Activated CD8-positive, alpha-beta T cell treated with anti-CD3 and anti-CD28 coated beads for 36 hours (primary cell): ENCODE measurements at regions not wholly inside any gene's neighbourhood (a gene's known extent, or its start where the extent isn't known, plus 50 kb on each side); places are given as distances from the start of the nearest gene placed in this dataset.
"Not testable (repeated sequence)": the region's sequence is repeated elsewhere in the genome, so short reads cannot be mapped to it uniquely, and the experiment has no call there.

Experiments
- ATAC-seq: fragments of 200-7000 bp; cut with Tn5 transposase; one replicate; pipeline ENCODE4 v1.10.0; 2021; ENCODE audit warnings: mild to moderate bottlenecking, moderate library complexity
- CTCF ChIA-PET: fragments of 350-600 bp; sonication (Branson Sonifier 250); formaldehyde crosslinking; loops from one replicate; lab custom pipeline; 2021; ENCODE audit warnings: antibody characterized with exemption; lab: Charles Lee
- POLR2A ChIA-PET: fragments of 350-600 bp; sonication (Branson Sonifier 250); formaldehyde crosslinking; loops from one replicate; lab custom pipeline; 2021; ENCODE audit warnings: antibody characterized with exemption; lab: Charles Lee
- DNase-seq: peaks from one replicate; pipeline ENCODE4 v3.0.0-alpha.2; 2020
- H3K27ac Mint-ChIP-seq: one replicate; pipeline ENCODE4 v1.8.0; 2021; ENCODE audit warnings: mild to moderate bottlenecking, mixed read lengths
- H3K27me3 Mint-ChIP-seq: one replicate; pipeline ENCODE4 v1.8.0; 2021; ENCODE audit warnings: mixed read lengths
- H3K36me3 Mint-ChIP-seq: one replicate; pipeline ENCODE4 v1.8.0; 2021; ENCODE audit warnings: low read depth, mixed read lengths
- H3K4me1 Mint-ChIP-seq: one replicate; pipeline ENCODE4 v1.8.0; 2021; ENCODE audit warnings: low read depth, mixed read lengths
- H3K4me3 Mint-ChIP-seq: one replicate; pipeline ENCODE4 v1.8.0; 2021; ENCODE audit warnings: mild to moderate bottlenecking, moderate library complexity, mixed read lengths
- H3K9me3 Mint-ChIP-seq: one replicate; pipeline ENCODE4 v1.8.0; 2021; ENCODE audit warnings: mixed read lengths
- CTCF ChIP-seq: fragments of 200-600 bp; IDR thresholded peaks from one replicate; pipeline ENCODE4 v1.8.0; 2022; ENCODE audit warnings: antibody characterized with exemption, mild to moderate bottlenecking
- intact Hi-C: fragments of 100-400 bp; cut with micrococcal nuclease; formaldehyde crosslinking; loops from one replicate; pipeline ENCODE4 v1.10.0; 2022

- CTCF ChIA-PET, result no interaction called here
- Mint-ChIP-seq H3K4me3 (no peak overlapping the region), H3K9me3 (no peaks in the 10 kb centered on the region), H3K27me3 (no peaks in the 10 kb centered on the region), H3K36me3 (no peaks in the 10 kb centered on the region), H3K27ac (no peak overlapping the region), H3K4me1 (peaks cover 26% of the 10 kb centered on the region)
- ATAC-seq, result no peak
- DNase-seq, result no peak
- intact Hi-C loops, result no loop called here
- TF ChIP-seq CTCF, result no peak
- POLR2A ChIA-PET, result no interaction called here
These were observed 102.3 kb downstream of the ZFY start for GRCh38 chrY:3037471-3037870.

DNA sequence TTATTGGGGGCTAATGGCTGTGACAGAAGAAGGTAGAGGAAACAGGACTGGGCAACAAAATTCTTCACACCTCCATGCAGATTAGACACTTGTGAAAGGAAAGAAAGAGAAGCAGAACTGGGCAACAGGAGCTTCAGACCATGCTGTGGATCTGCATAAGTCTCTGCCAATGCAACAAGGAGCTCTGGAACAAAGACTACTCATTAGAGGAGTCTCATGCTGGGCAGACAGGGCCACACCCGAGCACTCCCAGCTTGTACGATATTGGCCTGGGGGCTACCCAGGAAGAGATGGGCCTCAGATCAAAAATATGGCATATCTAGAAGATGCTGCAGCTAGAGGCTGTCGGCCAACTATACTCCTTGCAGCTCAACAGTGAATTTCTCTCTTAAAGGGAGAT, 105.2 kb downstream of the ZFY start:
- intact Hi-C loops, result no loop called here
- CTCF ChIA-PET, result no interaction called here
- no peak for TF ChIP-seq CTCF
- Mint-ChIP-seq H3K27me3 (no peaks in the 10 kb centered on the region), H3K36me3 (no peaks in the 10 kb centered on the region), H3K4me1 (peaks cover 9% of the 10 kb centered on the region), H3K9me3 (no peaks in the 10 kb centered on the region), H3K27ac (no peak overlapping the region), H3K4me3 (no peak overlapping the region)
- DNase-seq (no peak), ATAC-seq (no peak)
- POLR2A ChIA-PET, result no interaction called here

DNA sequence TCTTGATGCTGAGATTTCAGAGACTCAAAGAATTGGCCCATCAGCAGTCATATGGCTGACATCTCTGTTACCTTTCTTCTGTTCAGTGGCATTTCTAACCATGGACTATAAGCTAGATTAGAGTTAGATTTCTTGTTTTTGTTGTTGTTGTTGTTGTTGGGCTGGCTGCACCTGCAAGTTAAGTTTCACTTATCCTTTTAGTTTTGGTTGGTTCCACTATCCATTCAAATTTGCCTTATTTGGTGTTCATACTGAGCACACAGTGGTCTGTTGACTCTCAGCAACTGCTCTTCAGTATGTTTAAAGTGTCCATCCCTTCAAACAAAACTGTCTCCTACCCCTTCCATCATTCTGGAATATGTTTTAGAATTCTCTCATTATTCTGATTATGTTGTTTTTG, 106.8 kb downstream of the ZFY start:
- POLR2A ChIA-PET, result interaction anchor here (0.6 kb wide), 1 partner anchor 93 kb away, joined by 4 read pairs; no protein-coding TSS in a partner anchor
- Mint-ChIP-seq H3K27me3 (no peaks in the 10 kb centered on the region), H3K4me1 (peaks cover 8% of the 10 kb centered on the region), H3K9me3 (no peaks in the 10 kb centered on the region), H3K4me3 (no peak overlapping the region), H3K27ac (no peak overlapping the region), H3K36me3 (no peaks in the 10 kb centered on the region)
- CTCF ChIA-PET, result no interaction called here
- intact Hi-C loops, result no loop called here
- ATAC-seq, result no peak
- no peak for TF ChIP-seq CTCF
- no peak for DNase-seq

GRCh38 chrY:3042901-3043300, 107.7 kb downstream of the ZFY start:
- peaks cover 12% of the 10 kb centered on the region for H3K4me1 Mint-ChIP-seq
- no peaks in the 10 kb centered on the region for H3K27me3 Mint-ChIP-seq
- DNase-seq, result no peak
- CTCF ChIA-PET, result no interaction called here
- POLR2A ChIA-PET, result no interaction called here
- intact Hi-C loops, result no loop called here
- no peaks in the 10 kb centered on the region for H3K36me3 Mint-ChIP-seq
- no peak for TF ChIP-seq CTCF
- no peak for ATAC-seq
- no peaks in the 10 kb centered on the region for H3K9me3 Mint-ChIP-seq
- H3K4me3 Mint-ChIP-seq, result no peak overlapping the region
- H3K27ac Mint-ChIP-seq, result no peak overlapping the region

GRCh38 chrY:3045048-3045447, 109.9 kb downstream of the ZFY start:
- POLR2A ChIA-PET, result no interaction called here
- CTCF ChIA-PET, result no interaction called here
- peaks cover 16% of the 10 kb centered on the region for H3K4me1 Mint-ChIP-seq
- no peak for DNase-seq
- H3K27ac Mint-ChIP-seq, result no peak overlapping the region
- peaks cover 2% of the 10 kb centered on the region for H3K36me3 Mint-ChIP-seq
- no peak for ATAC-seq
- H3K27me3 Mint-ChIP-seq, result no peaks in the 10 kb centered on the region
- intact Hi-C loops, result no loop called here
- TF ChIP-seq CTCF, result no peak
- no peaks in the 10 kb centered on the region for H3K9me3 Mint-ChIP-seq
- H3K4me3 Mint-ChIP-seq, result no peak overlapping the region

GRCh38 chrY:3055496-3055895, 120.3 kb downstream of the ZFY start:
- CTCF ChIA-PET, DNase-seq, H3K36me3 Mint-ChIP-seq, intact Hi-C loops, H3K27ac Mint-ChIP-seq, POLR2A ChIA-PET, ATAC-seq, H3K9me3 Mint-ChIP-seq, H3K27me3 Mint-ChIP-seq, H3K4me3 Mint-ChIP-seq, H3K4me1 Mint-ChIP-seq: not testable (repeated sequence)

GRCh38 chrY:3058342-3058741, 123.2 kb downstream of the ZFY start:
- H3K36me3 Mint-ChIP-seq, H3K27ac Mint-ChIP-seq, POLR2A ChIA-PET: not testable (repeated sequence)

GRCh38 chrY:3060671-3061070, 125.5 kb downstream of the ZFY start:
- DNase-seq, H3K36me3 Mint-ChIP-seq, H3K27me3 Mint-ChIP-seq, H3K27ac Mint-ChIP-seq, ATAC-seq, H3K4me3 Mint-ChIP-seq, intact Hi-C loops, H3K4me1 Mint-ChIP-seq, POLR2A ChIA-PET, CTCF ChIA-PET, H3K9me3 Mint-ChIP-seq: not testable (repeated sequence)

More at GRCh38 chrY:3058342-3058741, 123.2 kb downstream of the ZFY start:
- intact Hi-C loops, H3K9me3 Mint-ChIP-seq, ATAC-seq, DNase-seq, H3K4me1 Mint-ChIP-seq, H3K27me3 Mint-ChIP-seq, CTCF ChIA-PET, H3K4me3 Mint-ChIP-seq: not testable (repeated sequence)
